ENCODE measurements at regions not wholly inside any gene's neighbourhood (a gene's known extent, or its start where the extent isn't known, plus 50 kb on each side); places are given as distances from the start of the nearest gene placed in this dataset.

- no peak for TF ChIP-seq SPI1 (IDR thresholded peaks at IDR 0.05; ENCODE audit: borderline replicate concordance, low read depth)
- no peak for TF ChIP-seq REST (IDR thresholded peaks at IDR 0.05; ENCODE audit: insufficient replicate concordance, low read depth)
- no peak for TF ChIP-seq GABPA (IDR thresholded peaks at IDR 0.05; ENCODE audit: low read depth)
- no peak for TF ChIP-seq CTCF (IDR thresholded peaks at IDR 0.05; ENCODE audit: insufficient read depth, low read length)
- no peak for TF ChIP-seq POLR2AphosphoS5 (IDR thresholded peaks at IDR 0.05; ENCODE audit: low read depth)
- H3K27ac ChIP-seq (replicated peaks): no peak overlapping the region
Measured at GRCh38 chr2:71889759-71890684, 257.6 kb downstream of the CYP26B1 start.

DNA sequence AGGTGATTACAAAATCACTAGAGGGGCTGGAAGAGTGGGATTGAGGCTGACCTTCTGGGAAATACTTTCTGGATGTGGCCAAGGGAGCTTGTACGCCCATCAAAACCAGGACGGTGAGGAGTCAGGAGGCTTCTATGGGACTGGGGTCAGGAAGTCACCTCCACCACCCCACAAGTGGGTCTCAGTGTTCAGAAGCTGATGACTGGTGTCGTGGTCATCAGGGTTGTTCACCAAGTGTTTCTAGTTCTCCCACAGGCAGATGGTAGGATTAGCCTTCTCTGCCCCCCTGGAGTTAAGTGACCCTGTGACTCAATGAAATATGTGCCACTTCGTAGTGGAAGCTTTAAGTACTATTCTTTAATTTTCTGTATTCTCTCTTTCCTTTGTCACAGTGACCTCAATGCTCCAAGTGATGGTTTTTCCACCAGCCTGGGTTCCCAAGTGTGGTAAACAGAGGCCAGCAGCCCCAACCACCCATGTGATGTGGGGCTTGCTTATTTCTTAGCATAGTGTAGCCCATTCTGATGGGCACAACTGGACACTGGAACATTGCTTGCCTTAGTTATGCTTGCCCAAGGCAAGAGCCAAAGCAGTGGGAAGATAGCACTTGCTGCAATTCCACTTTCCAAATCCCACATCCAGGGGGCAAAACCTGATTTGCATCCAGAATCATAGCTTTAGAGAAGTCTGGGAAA lies 258.8 kb downstream of the CYP26B1 start:
- TF ChIP-seq SPI1 (IDR thresholded peaks at IDR 0.05; ENCODE audit: borderline replicate concordance, low read depth): no peak
- TF ChIP-seq REST (IDR thresholded peaks at IDR 0.05; ENCODE audit: insufficient replicate concordance, low read depth): no peak
- TF ChIP-seq POLR2AphosphoS5 (IDR thresholded peaks at IDR 0.05; ENCODE audit: low read depth): no peak
- no peak for TF ChIP-seq GABPA (IDR thresholded peaks at IDR 0.05; ENCODE audit: low read depth)
- TF ChIP-seq CTCF (IDR thresholded peaks at IDR 0.05; ENCODE audit: insufficient read depth, low read length): no peak
- DNase-seq (ENCODE audit: low read depth in 1 of 2, low spot score in 1 of 2): no peak
- H3K27me3 ChIP-seq (ENCODE audit: insufficient read depth, poor library complexity, severe bottlenecking): no peaks in the 10 kb centered on the region
- no peak overlapping the region for H3K27ac ChIP-seq (replicated peaks)
- H3K4me3 ChIP-seq (replicated peaks; ENCODE audit: insufficient read depth, low read length): no peak overlapping the region

More at GRCh38 chr2:71889759-71890684, 257.6 kb downstream of the CYP26B1 start:
- no peak overlapping the region for H3K4me3 ChIP-seq (replicated peaks; ENCODE audit: insufficient read depth, low read length)
- DNase-seq (ENCODE audit: low read depth in 1 of 2, low spot score in 1 of 2): peak in 1 of 2 experiments; percentile 65
- no peaks in the 10 kb centered on the region for H3K27me3 ChIP-seq (ENCODE audit: insufficient read depth, poor library complexity, severe bottlenecking)

- H3K4me3 ChIP-seq (replicated peaks; ENCODE audit: insufficient read depth, low read length): no peak overlapping the region
Measured at GRCh38 chr2:71887196-71887595, 260.5 kb downstream of the CYP26B1 start.

DNA sequence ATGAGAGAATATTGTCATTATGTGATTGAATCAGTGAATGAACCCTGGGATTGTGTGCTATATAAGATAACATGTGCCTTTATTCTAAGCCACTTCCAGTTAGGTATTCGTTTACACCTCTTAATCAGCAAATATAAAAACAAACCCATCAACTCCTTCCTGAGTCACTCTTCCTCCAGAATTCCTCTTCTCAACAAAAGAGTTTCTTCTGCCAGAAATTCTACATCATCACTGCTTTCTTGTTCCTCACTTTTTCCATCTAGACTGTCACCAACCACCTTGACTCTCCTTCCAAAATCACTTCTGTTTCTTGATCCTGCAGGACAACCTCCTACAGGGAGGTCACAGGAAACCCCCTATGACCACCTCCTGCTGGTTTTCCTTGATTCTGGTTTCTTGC lies 261.4 kb downstream of the CYP26B1 start:
- H3K27me3 ChIP-seq (ENCODE audit: insufficient read depth, poor library complexity, severe bottlenecking): no peaks in the 10 kb centered on the region
- no peak overlapping the region for H3K4me3 ChIP-seq (replicated peaks; ENCODE audit: insufficient read depth, low read length)
- DNase-seq (ENCODE audit: low read depth in 1 of 2, low spot score in 1 of 2): no peak
- H3K27ac ChIP-seq (replicated peaks): no peak overlapping the region
- no peak for TF ChIP-seq GABPA (IDR thresholded peaks at IDR 0.05; ENCODE audit: low read depth)
- TF ChIP-seq POLR2AphosphoS5 (IDR thresholded peaks at IDR 0.05; ENCODE audit: low read depth): no peak
- TF ChIP-seq CTCF (IDR thresholded peaks at IDR 0.05; ENCODE audit: insufficient read depth, low read length): no peak
- TF ChIP-seq REST (IDR thresholded peaks at IDR 0.05; ENCODE audit: insufficient replicate concordance, low read depth): no peak
- no peak for TF ChIP-seq SPI1 (IDR thresholded peaks at IDR 0.05; ENCODE audit: borderline replicate concordance, low read depth)

More at GRCh38 chr2:71887196-71887595, 260.5 kb downstream of the CYP26B1 start:
- TF ChIP-seq GABPA (IDR thresholded peaks at IDR 0.05; ENCODE audit: low read depth) (no peak), SPI1 (IDR thresholded peaks at IDR 0.05; ENCODE audit: borderline replicate concordance, low read depth) (no peak)
- no peaks in the 10 kb centered on the region for H3K27me3 ChIP-seq (ENCODE audit: insufficient read depth, poor library complexity, severe bottlenecking)
- DNase-seq (ENCODE audit: low read depth in 1 of 2, low spot score in 1 of 2): no peak
- H3K27ac ChIP-seq (replicated peaks): no peak overlapping the region

Measured in HL-60 (cell line).